SK-N-MC (cell line): ENCODE measurements at regions not wholly inside any gene's neighbourhood (a gene's known extent, or its start where the extent isn't known, plus 50 kb on each side); places are given as distances from the start of the nearest gene placed in this dataset.

Experiments used
- DNase-seq: peaks from one replicate; pipeline ENCODE4 v3.0.0-alpha.2; 2011; ENCODE audit warnings: low read depth, low spot score
- H3K27ac ChIP-seq: fragments of 200-600 bp; sonication (generic); 2 replicates; pipeline ENCODE4 v1.5.1; 2016; ENCODE audit warnings: mixed run types
- H3K36me3 ChIP-seq: fragments of 200-600 bp; sonication (generic); 2 replicates; pipeline ENCODE4 v1.6.1; 2017; ENCODE audit warnings: antibody characterized with exemption, low read length, mixed read lengths; ENCODE audit not compliant: insufficient read depth
- H3K4me3 ChIP-seq: fragments of 200-600 bp; sonication (generic); 2 replicates; pipeline ENCODE4 v1.5.1; 2016
- H3K9ac ChIP-seq: fragments of 200-600 bp; sonication (generic); 2 replicates; pipeline ENCODE4 v1.8.0; 2017; ENCODE audit warnings: mixed run types, mixed read lengths; ENCODE audit not compliant: insufficient read length
- H3K9me3 ChIP-seq: fragments of 200-600 bp; sonication (generic); 2 replicates; pipeline ENCODE4 v1.6.1; 2017; ENCODE audit warnings: low read depth, mild to moderate bottlenecking, antibody characterized with exemption, low read length, moderate library complexity, mixed read lengths
- EZH2 ChIP-seq: fragments of 200-600 bp; sonication (generic); IDR thresholded peaks from one replicate; pipeline ENCODE4 v1.6.1; 2017; ENCODE audit warnings: antibody characterized with exemption
- FOXP2 ChIP-seq: optimal IDR thresholded peaks from 2 replicates; pipeline ENCODE3; 2011; ENCODE audit warnings: mild to moderate bottlenecking, moderate library complexity; ENCODE audit not compliant: insufficient read depth; ENCODE audit errors: extremely low read length, control extremely low read depth
- POLR2AphosphoS5 ChIP-seq: IDR thresholded peaks from 2 replicates; pipeline ENCODE4 v1.6.1; 2012; ENCODE audit warnings: mild to moderate bottlenecking, low read depth, low read length, borderline replicate concordance

GRCh38 chr6:150734235-150734634, 131.3 kb upstream of the MTHFD1L start:
- Histone ChIP-seq H3K36me3 (no peaks in the 10 kb centered on the region), H3K4me3 (no peak overlapping the region), H3K27ac (no peak overlapping the region), H3K9ac (no peak overlapping the region), H3K9me3 (no peaks in the 10 kb centered on the region)
- DNase-seq, result no peak
- TF ChIP-seq EZH2 (no peak), FOXP2 (no peak), POLR2AphosphoS5 (no peak)

DNA sequence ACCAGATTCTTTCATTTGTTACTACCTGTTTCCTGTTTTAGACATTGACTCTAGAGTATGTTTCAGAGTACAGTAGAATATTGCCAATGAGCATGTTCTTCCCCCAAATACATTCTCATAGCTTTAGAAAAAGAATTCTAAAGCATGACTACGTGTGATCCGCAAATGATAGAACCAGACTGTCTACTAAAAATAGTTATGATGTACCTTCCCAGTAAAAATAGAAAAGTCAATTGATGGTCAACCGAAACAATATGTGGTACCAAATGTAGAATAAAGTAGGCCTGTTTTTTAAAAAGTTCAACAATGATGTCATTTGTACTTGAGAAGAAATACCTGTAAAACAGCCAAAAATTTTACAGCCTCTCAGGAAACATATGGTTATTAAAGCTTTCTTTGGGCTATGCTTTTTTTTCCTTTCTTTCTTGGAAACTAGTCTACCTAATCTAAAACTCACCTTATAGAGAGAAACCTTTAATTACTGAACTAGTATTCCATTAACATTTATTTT, 130.1 kb upstream of the MTHFD1L start:
- TF ChIP-seq POLR2AphosphoS5, result no peak
- TF ChIP-seq FOXP2, result no peak
- TF ChIP-seq EZH2, result no peak
- Histone ChIP-seq H3K9me3 (no peaks in the 10 kb centered on the region), H3K9ac (no peak overlapping the region), H3K27ac (no peak overlapping the region), H3K4me3 (no peak overlapping the region), H3K36me3 (no peaks in the 10 kb centered on the region)
- DNase-seq, result no peak

GRCh38 chr6:150738092-150738629, 127.3 kb upstream of the MTHFD1L start:
- TF ChIP-seq EZH2 (no peak), FOXP2 (no peak), POLR2AphosphoS5 (no peak)
- no peak overlapping the region for H3K4me3 ChIP-seq
- H3K36me3 ChIP-seq, result no peaks in the 10 kb centered on the region
- no peak overlapping the region for H3K27ac ChIP-seq
- no peaks in the 10 kb centered on the region for H3K9me3 ChIP-seq
- H3K9ac ChIP-seq, result no peak overlapping the region
- no peak for DNase-seq

DNA sequence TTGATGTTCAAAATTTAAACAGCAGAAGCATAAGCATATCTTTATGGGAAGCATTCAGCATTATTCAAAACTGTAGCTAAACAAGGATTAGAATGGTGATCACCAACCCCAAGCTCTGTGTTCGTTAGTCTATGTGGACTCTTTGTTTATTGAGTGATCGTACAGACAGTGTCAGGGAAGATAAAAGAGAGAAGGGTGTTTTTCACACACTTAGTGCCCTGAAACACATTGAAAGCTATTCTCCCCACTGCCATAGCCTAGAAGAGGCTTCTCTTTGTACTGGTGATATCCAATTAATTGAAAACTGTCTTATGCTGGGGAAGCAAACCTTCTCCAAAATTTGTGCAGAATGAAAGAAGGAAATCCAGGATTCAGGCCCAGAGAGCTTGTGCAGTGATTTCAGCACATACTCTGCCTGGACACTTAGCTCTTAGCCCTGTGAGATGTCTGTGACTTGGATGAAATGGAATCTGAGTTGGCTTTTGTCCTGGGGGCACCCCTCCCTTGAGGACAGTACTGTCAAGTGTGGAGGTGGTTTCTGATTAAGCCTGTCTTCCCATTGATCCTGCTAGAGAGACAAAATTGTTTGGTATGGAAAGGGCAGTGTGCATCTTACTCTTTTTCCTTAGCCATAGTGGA, 125.7 kb upstream of the MTHFD1L start:
- no peak overlapping the region for H3K4me3 ChIP-seq
- no peak overlapping the region for H3K27ac ChIP-seq
- H3K36me3 ChIP-seq, result no peaks in the 10 kb centered on the region
- no peak for DNase-seq
- TF ChIP-seq FOXP2 (no peak), POLR2AphosphoS5 (no peak), EZH2 (no peak)
- H3K9me3 ChIP-seq, result no peaks in the 10 kb centered on the region
- no peak overlapping the region for H3K9ac ChIP-seq

DNA sequence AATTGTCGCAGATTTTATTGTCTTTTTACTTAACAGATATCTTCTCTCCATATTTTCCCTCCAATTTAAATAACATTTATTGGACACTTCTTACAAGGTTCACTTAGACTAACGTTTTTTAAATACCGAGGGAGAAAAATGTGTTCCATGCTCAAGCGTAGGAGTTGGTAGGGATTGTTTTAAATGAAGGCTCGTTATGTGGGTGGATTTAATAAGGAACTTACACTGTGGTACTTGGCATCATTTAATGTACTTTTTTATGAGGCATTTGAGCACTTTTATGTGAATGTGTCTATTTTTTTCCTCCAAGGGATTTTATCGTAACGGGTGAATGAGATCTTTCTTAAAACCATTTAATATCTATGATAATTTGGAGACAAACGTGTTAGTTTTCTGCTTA, 125.0 kb upstream of the MTHFD1L start:
- no peak overlapping the region for H3K27ac ChIP-seq
- no peak for DNase-seq
- TF ChIP-seq FOXP2 (no peak), POLR2AphosphoS5 (no peak), EZH2 (no peak)
- no peak overlapping the region for H3K9ac ChIP-seq
- H3K36me3 ChIP-seq, result no peaks in the 10 kb centered on the region
- no peaks in the 10 kb centered on the region for H3K9me3 ChIP-seq
- no peak overlapping the region for H3K4me3 ChIP-seq

GRCh38 chr6:150741633-150742200, 123.8 kb upstream of the MTHFD1L start:
- no peaks in the 10 kb centered on the region for H3K36me3 ChIP-seq
- TF ChIP-seq POLR2AphosphoS5 (no peak), EZH2 (no peak), FOXP2 (no peak)
- DNase-seq, result no peak
- H3K9ac ChIP-seq, result no peak overlapping the region
- no peaks in the 10 kb centered on the region for H3K9me3 ChIP-seq
- H3K4me3 ChIP-seq, result no peak overlapping the region
- H3K27ac ChIP-seq, result no peak overlapping the region

GRCh38 chr6:150744522-150745260, 120.8 kb upstream of the MTHFD1L start:
- H3K4me3 ChIP-seq, result no peak overlapping the region
- TF ChIP-seq POLR2AphosphoS5 (no peak), FOXP2 (no peak), EZH2 (no peak)
- no peak overlapping the region for H3K9ac ChIP-seq
- DNase-seq, result no peak
- no peaks in the 10 kb centered on the region for H3K36me3 ChIP-seq
- H3K27ac ChIP-seq, result no peak overlapping the region
- no peaks in the 10 kb centered on the region for H3K9me3 ChIP-seq

GRCh38 chr6:150745896-150746295, 119.6 kb upstream of the MTHFD1L start:
- no peak for DNase-seq
- no peak overlapping the region for H3K27ac ChIP-seq
- no peak for TF ChIP-seq FOXP2
- no peak for TF ChIP-seq EZH2
- TF ChIP-seq POLR2AphosphoS5, result no peak
- no peaks in the 10 kb centered on the region for H3K36me3 ChIP-seq
- H3K9ac ChIP-seq, result no peak overlapping the region
- no peaks in the 10 kb centered on the region for H3K9me3 ChIP-seq
- no peak overlapping the region for H3K4me3 ChIP-seq
